ENCODE measurements at regions not wholly inside any gene's neighbourhood (a gene's known extent, or its start where the extent isn't known, plus 50 kb on each side); places are given as distances from the start of the nearest gene placed in this dataset.

GRCh38 chr12:33304176-33304575 lies 135.4 kb downstream of the SYT10 start:
- Histone ChIP-seq H3K36me3 (no peaks in the 10 kb centered on the region), H3K27ac (no peak overlapping the region), H3K4me3 (no peak overlapping the region), H3K4me1 (no peaks in the 10 kb centered on the region), H3K27me3 (no peaks in the 10 kb centered on the region), H3K9me3 (peaks cover 0 to under 1% of the 10 kb centered on the region in 2 donors)
- TF ChIP-seq POLR2AphosphoS5 (IDR thresholded peaks at IDR 0.05) (no peak), POLR2A (IDR thresholded peaks at IDR 0.05) (no peak)
- TF ChIP-seq, protein P1, sequence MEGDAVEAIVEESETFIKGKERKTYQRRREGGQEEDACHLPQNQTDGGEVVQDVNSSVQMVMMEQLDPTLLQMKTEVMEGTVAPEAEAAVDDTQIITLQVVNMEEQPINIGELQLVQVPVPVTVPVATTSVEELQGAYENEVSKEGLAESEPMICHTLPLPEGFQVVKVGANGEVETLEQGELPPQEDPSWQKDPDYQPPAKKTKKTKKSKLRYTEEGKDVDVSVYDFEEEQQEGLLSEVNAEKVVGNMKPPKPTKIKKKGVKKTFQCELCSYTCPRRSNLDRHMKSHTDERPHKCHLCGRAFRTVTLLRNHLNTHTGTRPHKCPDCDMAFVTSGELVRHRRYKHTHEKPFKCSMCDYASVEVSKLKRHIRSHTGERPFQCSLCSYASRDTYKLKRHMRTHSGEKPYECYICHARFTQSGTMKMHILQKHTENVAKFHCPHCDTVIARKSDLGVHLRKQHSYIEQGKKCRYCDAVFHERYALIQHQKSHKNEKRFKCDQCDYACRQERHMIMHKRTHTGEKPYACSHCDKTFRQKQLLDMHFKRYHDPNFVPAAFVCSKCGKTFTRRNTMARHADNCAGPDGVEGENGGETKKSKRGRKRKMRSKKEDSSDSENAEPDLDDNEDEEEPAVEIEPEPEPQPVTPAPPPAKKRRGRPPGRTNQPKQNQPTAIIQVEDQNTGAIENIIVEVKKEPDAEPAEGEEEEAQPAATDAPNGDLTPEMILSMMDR (IDR thresholded peaks at IDR 0.05), result no peak
- no peak for DNase-seq (ENCODE audit: low spot score in 2 of 2)
- intact Hi-C loops (cut with DNase I; ENCODE audit: low total_unique reads), result no loop called here

DNA sequence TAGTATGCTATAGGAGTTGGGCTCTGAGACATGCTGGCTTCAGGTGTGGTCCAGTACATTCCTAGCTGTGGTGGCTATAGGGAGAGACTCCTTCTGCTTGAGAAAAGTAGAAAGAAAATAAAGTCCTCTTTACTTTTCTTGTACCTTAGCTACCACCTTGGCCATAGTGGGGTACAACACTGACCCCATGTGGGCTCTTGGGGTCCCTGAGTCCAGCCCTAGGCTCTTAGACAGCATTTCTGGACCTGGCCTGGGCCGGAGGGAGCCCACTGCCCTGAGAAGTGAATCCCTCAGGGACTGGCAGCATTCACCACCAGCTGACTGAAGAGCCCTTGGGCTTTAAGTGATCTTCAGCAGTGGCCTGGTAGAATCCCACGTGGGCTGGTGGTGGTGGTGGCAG lies 143.1 kb downstream of the SYT10 start:
- no peak for TF ChIP-seq POLR2A (IDR thresholded peaks at IDR 0.05)
- TF ChIP-seq POLR2AphosphoS5 (IDR thresholded peaks at IDR 0.05), result no peak
- TF ChIP-seq, protein P1 (IDR thresholded peaks at IDR 0.05), result no peak
- Histone ChIP-seq H3K27ac (no peak overlapping the region), H3K9me3 (peaks cover 0 to 10% of the 10 kb centered on the region in 2 donors), H3K4me3 (no peak overlapping the region), H3K36me3 (no peaks in the 10 kb centered on the region), H3K27me3 (no peaks in the 10 kb centered on the region), H3K4me1 (no peaks in the 10 kb centered on the region)
- no peak for DNase-seq (ENCODE audit: low spot score in 2 of 2)
- intact Hi-C loops (cut with DNase I; ENCODE audit: low total_unique reads), result loop anchor here (10.0 kb wide), 1 partner anchor 522 kb away; no protein-coding TSS in a partner anchor

DNA sequence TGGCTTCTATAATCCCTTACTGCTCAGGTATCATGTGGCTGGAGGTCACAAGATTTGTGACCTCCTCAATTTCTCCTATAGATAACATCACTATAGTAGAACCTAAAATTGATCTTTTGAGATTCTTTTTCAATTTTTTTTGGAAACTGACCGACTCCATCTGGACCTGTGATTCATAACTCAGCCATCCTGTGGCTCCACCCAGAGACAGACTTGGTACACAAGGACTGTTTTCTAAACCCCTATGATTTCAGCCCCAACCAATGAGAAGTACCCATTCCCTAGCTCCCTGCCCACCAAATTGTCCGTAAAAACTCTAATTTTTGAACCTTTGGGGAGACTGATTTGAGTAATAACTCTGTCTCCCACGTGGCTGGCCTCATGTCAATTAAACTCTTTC lies 148.9 kb downstream of the SYT10 start:
- Histone ChIP-seq H3K36me3 (no peaks in the 10 kb centered on the region), H3K4me3 (no peak overlapping the region), H3K27me3 (no peaks in the 10 kb centered on the region), H3K4me1 (no peaks in the 10 kb centered on the region), H3K27ac (no peak overlapping the region), H3K9me3 (no peaks in the 10 kb centered on the region)
- DNase-seq (ENCODE audit: low spot score in 2 of 2), result no peak
- no peak for TF ChIP-seq POLR2AphosphoS5 (IDR thresholded peaks at IDR 0.05)
- TF ChIP-seq, protein P1 (IDR thresholded peaks at IDR 0.05), result no peak
- TF ChIP-seq POLR2A (IDR thresholded peaks at IDR 0.05), result no peak
- intact Hi-C loops (cut with DNase I; ENCODE audit: low total_unique reads), result loop anchor here (10.0 kb wide), 1 partner anchor 516 kb away; no protein-coding TSS in a partner anchor

DNA sequence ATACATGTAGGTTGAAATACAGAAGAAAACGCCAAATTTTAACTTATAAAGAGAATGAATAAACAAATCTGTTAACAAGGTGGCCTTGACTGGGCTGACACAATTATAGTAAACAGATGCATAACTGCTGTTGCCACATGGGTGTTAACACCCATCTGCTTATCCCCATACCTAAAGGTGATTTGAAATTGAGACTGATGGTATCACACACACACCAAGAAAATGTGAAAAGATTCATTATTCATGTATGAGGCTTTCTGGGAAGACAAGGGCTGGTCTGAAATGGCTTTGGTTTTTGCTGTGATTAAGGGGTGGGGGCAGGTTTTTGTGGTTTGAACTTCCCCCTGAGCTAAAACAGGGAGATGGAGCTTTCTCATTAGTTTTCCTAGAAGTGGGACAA lies 156.6 kb downstream of the SYT10 start:
- no peaks in the 10 kb centered on the region for H3K36me3 ChIP-seq
- H3K27ac ChIP-seq, result no peak overlapping the region
- H3K27me3 ChIP-seq, result no peaks in the 10 kb centered on the region
- no peaks in the 10 kb centered on the region for H3K4me1 ChIP-seq
- no peak for DNase-seq (ENCODE audit: low spot score in 2 of 2)
- TF ChIP-seq POLR2A (IDR thresholded peaks at IDR 0.05) (no peak), POLR2AphosphoS5 (IDR thresholded peaks at IDR 0.05) (no peak)
- TF ChIP-seq, protein P1 (IDR thresholded peaks at IDR 0.05), result no peak
- peaks cover 5 to 40% of the 10 kb centered on the region in 2 donors for H3K9me3 ChIP-seq
- H3K4me3 ChIP-seq, result no peak overlapping the region
- intact Hi-C loops (cut with DNase I; ENCODE audit: low total_unique reads), result no loop called here

DNA sequence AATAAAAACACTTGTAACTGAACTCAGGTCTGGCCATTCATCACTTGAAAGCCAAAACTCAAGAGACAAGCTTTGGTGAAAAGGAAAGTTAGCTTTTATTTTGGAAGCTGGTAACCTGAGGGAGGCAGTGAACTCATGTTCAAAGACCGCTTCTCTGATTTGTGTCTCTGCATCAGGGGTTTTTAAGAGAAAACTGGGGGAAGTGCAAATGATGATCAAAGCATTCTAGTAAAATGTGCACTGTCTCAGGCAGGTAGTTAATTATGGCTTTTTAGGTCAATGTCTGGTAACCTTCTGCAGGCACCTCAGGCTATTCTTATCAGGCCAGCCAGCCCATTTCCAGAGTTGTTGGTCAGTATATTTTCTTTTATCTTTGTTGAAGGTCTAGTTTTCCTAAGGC lies 162.2 kb downstream of the SYT10 start:
- TF ChIP-seq POLR2A (IDR thresholded peaks at IDR 0.05) (no peak), POLR2AphosphoS5 (IDR thresholded peaks at IDR 0.05) (no peak)
- TF ChIP-seq, protein P1 (IDR thresholded peaks at IDR 0.05), result no peak

More for the DNA sequence above, 162.2 kb downstream of the SYT10 start:
- intact Hi-C loops (cut with DNase I; ENCODE audit: low total_unique reads), result no loop called here
- Histone ChIP-seq H3K27me3 (no peaks in the 10 kb centered on the region), H3K4me1 (no peaks in the 10 kb centered on the region), H3K27ac (no peak overlapping the region), H3K4me3 (no peak overlapping the region), H3K36me3 (no peaks in the 10 kb centered on the region), H3K9me3 (peaks cover 5 to 41% of the 10 kb centered on the region in 2 donors)
- DNase-seq (ENCODE audit: low spot score in 2 of 2), result no peak
